Testis (tissue), 2 donors: ENCODE measurements at regions not wholly inside any gene's neighbourhood (a gene's known extent, or its start where the extent isn't known, plus 50 kb on each side); places are given as distances from the start of the nearest gene placed in this dataset.
"Not testable (repeated sequence)": the region's sequence is repeated elsewhere in the genome, so short reads cannot be mapped to it uniquely, and the experiment has no call there.

ENCODE experiments used
- DNase-seq: peaks from one replicate; pipeline ENCODE4 v3.0.0-alpha.2; 2019
- H3K27ac ChIP-seq, 2 donors: fragments of 200-600 bp; sonication (generic); one replicate each; pipeline ENCODE4 v1.5.1; 2019
- H3K27me3 ChIP-seq: fragments of 200-600 bp; sonication (generic); one replicate; pipeline ENCODE4 v1.5.1; 2019
- H3K36me3 ChIP-seq: fragments of 200-600 bp; sonication (generic); one replicate; pipeline ENCODE4 v1.5.1; 2017; ENCODE audit warnings: low read depth; ENCODE audit errors: missing control alignments
- H3K4me1 ChIP-seq: fragments of 200-600 bp; sonication (generic); one replicate; pipeline ENCODE4 v1.5.1; 2019
- H3K4me3 ChIP-seq, 2 donors: fragments of 200-600 bp; sonication (generic); one replicate each; pipeline ENCODE4 v1.5.1; 2017 to 2019
- H3K9me3 ChIP-seq: fragments of 200-600 bp; sonication (generic); one replicate; pipeline ENCODE4 v1.5.1; 2017
- POLR2A ChIP-seq: fragments of 450-650 bp; IDR thresholded peaks from one replicate; pipeline ENCODE4 v1.6.1; 2017; ENCODE audit warnings: antibody characterized with exemption, mild to moderate bottlenecking, moderate library complexity
- WGBS, 2 donors: methylation state at CpG; one replicate each; pipeline ENCODE4 v1.1.5; 2018; 5-methylcytosine and 5-hydroxymethylcytosine counted together
- intact Hi-C: fragments of 100-400 bp; cut with DNase I; formaldehyde crosslinking; loops from one replicate; pipeline ENCODE4 v1.15.1; 2023; ENCODE audit warnings: low total_unique reads
- TF ChIP-seq, protein P1 (sequence below), 3 experiments: fragments of 450-650 bp in 2 of 3; fragments of 200-600 bp in 1 of 3; sonication (generic) in 1 of 3; IDR thresholded peaks; one replicate each; pipeline ENCODE4 v1.5.1; 2016 to 2019; ENCODE audit warnings: antibody characterized with exemption in 3 of 3, mild to moderate bottlenecking in 2 of 3, moderate library complexity in 1 of 3

DNA sequence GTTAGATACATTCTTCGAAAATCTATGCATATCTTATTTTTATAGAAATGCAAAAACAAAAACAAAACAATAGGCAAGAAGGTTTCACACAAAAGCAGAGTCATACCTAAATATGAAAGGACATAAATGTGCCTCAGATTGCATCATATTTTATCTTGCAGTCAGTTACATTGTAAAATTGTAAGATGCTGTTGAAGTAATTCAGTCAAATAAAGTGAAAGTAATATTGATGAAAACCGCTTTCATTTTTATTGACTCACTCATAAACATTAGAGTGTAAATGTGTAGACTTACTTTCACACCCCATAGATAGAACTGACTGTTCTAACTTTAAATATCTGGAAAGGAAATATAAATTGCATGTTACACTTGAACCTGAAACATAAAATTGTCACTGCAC is 931.5 kb upstream of the NUDT12 start:
- H3K4me3 ChIP-seq: no peak overlapping the region
- TF ChIP-seq, protein P1, sequence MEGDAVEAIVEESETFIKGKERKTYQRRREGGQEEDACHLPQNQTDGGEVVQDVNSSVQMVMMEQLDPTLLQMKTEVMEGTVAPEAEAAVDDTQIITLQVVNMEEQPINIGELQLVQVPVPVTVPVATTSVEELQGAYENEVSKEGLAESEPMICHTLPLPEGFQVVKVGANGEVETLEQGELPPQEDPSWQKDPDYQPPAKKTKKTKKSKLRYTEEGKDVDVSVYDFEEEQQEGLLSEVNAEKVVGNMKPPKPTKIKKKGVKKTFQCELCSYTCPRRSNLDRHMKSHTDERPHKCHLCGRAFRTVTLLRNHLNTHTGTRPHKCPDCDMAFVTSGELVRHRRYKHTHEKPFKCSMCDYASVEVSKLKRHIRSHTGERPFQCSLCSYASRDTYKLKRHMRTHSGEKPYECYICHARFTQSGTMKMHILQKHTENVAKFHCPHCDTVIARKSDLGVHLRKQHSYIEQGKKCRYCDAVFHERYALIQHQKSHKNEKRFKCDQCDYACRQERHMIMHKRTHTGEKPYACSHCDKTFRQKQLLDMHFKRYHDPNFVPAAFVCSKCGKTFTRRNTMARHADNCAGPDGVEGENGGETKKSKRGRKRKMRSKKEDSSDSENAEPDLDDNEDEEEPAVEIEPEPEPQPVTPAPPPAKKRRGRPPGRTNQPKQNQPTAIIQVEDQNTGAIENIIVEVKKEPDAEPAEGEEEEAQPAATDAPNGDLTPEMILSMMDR (IDR thresholded peaks at IDR 0.05): no peak
- no peak for TF ChIP-seq POLR2A
- no peak overlapping the region for H3K27ac ChIP-seq
- WGBS, 2 donors: 87 to 92% methylated on average over 2 of the region's 2 CpGs
- H3K27me3 ChIP-seq: no peaks in the 10 kb centered on the region
- H3K9me3 ChIP-seq: no peaks in the 10 kb centered on the region
- no peaks in the 10 kb centered on the region for H3K4me1 ChIP-seq
- intact Hi-C loops: no loop called here
- H3K36me3 ChIP-seq: no peaks in the 10 kb centered on the region
- no peak for DNase-seq

DNA sequence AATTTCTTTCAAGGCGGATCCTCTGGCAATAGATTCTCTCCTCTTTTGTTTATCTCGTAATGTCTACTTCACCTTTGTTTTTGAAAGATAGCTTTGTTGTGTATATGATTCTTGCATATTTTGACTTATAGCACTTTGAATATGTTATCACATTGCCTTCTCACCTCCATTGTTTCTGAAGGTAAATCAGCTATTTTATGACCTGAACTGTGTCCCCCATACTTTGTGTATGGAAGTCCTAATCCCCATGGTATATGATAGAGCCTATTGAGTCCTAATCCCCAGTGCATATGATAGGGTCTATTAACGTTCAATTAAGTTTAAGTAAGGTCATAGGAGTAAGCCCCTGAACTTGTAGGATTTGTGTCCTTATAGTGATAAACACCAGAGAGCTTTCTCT is 910.2 kb upstream of the NUDT12 start:
- Histone ChIP-seq H3K4me1 (no peaks in the 10 kb centered on the region), H3K9me3 (no peaks in the 10 kb centered on the region), H3K36me3 (no peaks in the 10 kb centered on the region), H3K27ac (no peak overlapping the region), H3K4me3 (no peak overlapping the region), H3K27me3 (no peaks in the 10 kb centered on the region)
- TF ChIP-seq, protein P1 (IDR thresholded peaks at IDR 0.05): no peak
- no peak for TF ChIP-seq POLR2A
- no peak for DNase-seq
- intact Hi-C loops: no loop called here
- WGBS, 2 donors: 92 to 96% methylated on average over 3 of the region's 3 CpGs

DNA sequence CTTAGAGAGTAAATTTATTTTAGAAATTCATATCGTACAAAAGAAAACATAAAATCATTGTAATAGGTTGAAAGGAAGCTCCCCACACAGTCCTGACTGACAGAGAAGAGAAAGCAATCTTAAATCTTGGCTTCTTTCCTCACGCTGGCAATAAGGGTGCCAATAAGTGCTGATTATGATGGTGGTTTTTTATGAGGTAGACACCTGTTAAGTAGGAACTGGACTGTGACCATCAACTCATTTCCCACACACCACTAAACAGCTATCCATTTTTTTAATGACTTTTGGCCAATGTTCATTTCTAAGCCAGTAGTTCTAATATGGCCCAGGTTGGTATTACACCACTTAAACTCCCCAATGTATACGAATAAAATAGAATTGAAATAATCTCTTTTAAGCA is 893.5 kb upstream of the NUDT12 start:
- no peak for DNase-seq
- H3K36me3 ChIP-seq: no peaks in the 10 kb centered on the region
- H3K4me3 ChIP-seq: no peak overlapping the region
- no peaks in the 10 kb centered on the region for H3K27me3 ChIP-seq
- H3K27ac ChIP-seq: no peak overlapping the region
- intact Hi-C loops: no loop called here
- WGBS, 2 donors: 88% methylated on average over 3 of the region's 3 CpGs
- H3K4me1 ChIP-seq: no peaks in the 10 kb centered on the region
- TF ChIP-seq POLR2A: no peak
- TF ChIP-seq, protein P1 (IDR thresholded peaks at IDR 0.05): no peak
- H3K9me3 ChIP-seq: no peaks in the 10 kb centered on the region

DNA sequence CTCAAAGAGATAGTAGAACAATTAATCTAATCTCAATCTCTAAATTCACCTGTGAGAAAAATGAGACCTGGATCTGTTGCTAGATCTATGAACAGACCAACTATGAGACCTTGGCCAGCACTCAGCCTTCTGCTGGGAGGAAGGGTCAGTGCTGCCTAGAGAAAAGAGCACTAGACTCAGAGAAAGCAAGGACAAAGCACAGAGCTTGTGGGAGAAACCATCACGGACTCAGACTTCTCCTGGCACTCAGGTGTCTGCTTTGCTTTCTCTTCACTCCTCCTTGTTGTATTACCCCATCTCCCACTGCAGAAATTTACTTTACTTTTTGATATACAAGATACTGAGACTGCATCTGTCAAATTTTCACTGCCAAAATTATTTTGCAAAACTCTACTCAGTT is 890.0 kb upstream of the NUDT12 start:
- no peaks in the 10 kb centered on the region for H3K9me3 ChIP-seq
- no peak overlapping the region for H3K27ac ChIP-seq
- no peak overlapping the region for H3K4me3 ChIP-seq
- H3K36me3 ChIP-seq: no peaks in the 10 kb centered on the region
- no peaks in the 10 kb centered on the region for H3K4me1 ChIP-seq
- TF ChIP-seq POLR2A: no peak
- TF ChIP-seq, protein P1 (IDR thresholded peaks at IDR 0.05): no peak
- intact Hi-C loops: no loop called here
- H3K27me3 ChIP-seq: no peaks in the 10 kb centered on the region
- no peak for DNase-seq
- 13 to 24% methylated on average over 1 of the region's 1 CpG for WGBS, 2 donors

DNA sequence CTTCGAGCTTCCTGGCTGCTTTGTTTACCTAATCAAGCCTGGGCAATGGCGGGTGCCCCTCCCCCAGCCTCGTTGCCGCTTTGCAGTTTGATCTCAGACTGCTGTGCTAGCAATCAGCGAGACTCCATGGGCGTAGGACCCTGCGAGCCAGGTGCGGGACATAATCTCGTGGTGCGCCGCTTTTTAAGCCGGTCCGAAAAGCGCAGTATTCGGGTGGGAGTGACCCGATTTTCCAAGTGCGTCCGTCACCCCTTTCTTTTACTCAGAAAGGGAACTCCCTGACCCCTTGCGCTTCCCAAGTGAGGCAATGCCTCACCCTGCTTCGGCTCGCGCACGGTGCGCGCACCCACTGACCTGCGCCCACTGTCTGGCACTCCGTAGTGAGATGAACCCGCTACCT is 889.3 kb upstream of the NUDT12 start:
- H3K9me3 ChIP-seq, H3K27me3 ChIP-seq, H3K4me1 ChIP-seq, DNase-seq, H3K36me3 ChIP-seq, intact Hi-C loops, H3K27ac ChIP-seq: not testable (repeated sequence)
- H3K4me3 ChIP-seq: peak overlapping the region in 1 of 2 donors; percentile 18
- WGBS, 2 donors: 83 to 88% methylated on average over 6 to 28 of the region's 28 CpGs
